CD4-positive, alpha-beta T cell treated with Interleukin-10 for 1 hour (primary cell): ENCODE measurements at regions not wholly inside any gene's neighbourhood (a gene's known extent, or its start where the extent isn't known, plus 50 kb on each side); places are given as distances from the start of the nearest gene placed in this dataset.
"Not testable (repeated sequence)": the region's sequence is repeated elsewhere in the genome, so short reads cannot be mapped to it uniquely, and the experiment has no call there.

Experiments
- DNase-seq: peaks from one replicate; pipeline ENCODE4 v3.0.0-alpha.2; 2020

- DNase-seq = no peak
These were observed 612.3 kb downstream of the KCNH5 start for GRCh38 chr14:62432955-62433354.

- DNase-seq = no peak
These were observed 609.0 kb downstream of the KCNH5 start for GRCh38 chr14:62436261-62436660.

- DNase-seq = no peak
These were observed 606.0 kb downstream of the KCNH5 start for GRCh38 chr14:62439210-62439609.

- DNase-seq = no peak
These were observed 601.5 kb downstream of the KCNH5 start for GRCh38 chr14:62443796-62444195.

GRCh38 chr14:62445570-62445969 is 599.7 kb downstream of the KCNH5 start:
- no peak for DNase-seq

GRCh38 chr14:62451221-62451620 is 594.0 kb downstream of the KCNH5 start:
- DNase-seq = no peak

- no peak for DNase-seq
These were observed 592.0 kb downstream of the KCNH5 start for GRCh38 chr14:62453226-62453625.

GRCh38 chr14:62455446-62455845 is 589.8 kb downstream of the KCNH5 start:
- DNase-seq = no peak

GRCh38 chr14:62462988-62463387 is 582.3 kb downstream of the KCNH5 start:
- DNase-seq = no peak

- no peak for DNase-seq
These were observed 576.3 kb downstream of the KCNH5 start for GRCh38 chr14:62468946-62469345.

- no peak for DNase-seq
These were observed 574.3 kb downstream of the KCNH5 start for GRCh38 chr14:62470935-62471334.

GRCh38 chr14:62491146-62491545 is 554.1 kb downstream of the KCNH5 start:
- DNase-seq = no peak

GRCh38 chr14:62497708-62498107 is 547.5 kb downstream of the KCNH5 start:
- DNase-seq = no peak

- no peak for DNase-seq
These were observed 544.1 kb downstream of the KCNH5 start for GRCh38 chr14:62501021-62501750.

GRCh38 chr14:62505045-62505444 is 540.2 kb downstream of the KCNH5 start:
- no peak for DNase-seq

GRCh38 chr14:62521309-62521708 is 523.9 kb downstream of the KCNH5 start:
- not testable (repeated sequence) for DNase-seq

- DNase-seq = no peak
These were observed 517.0 kb downstream of the KCNH5 start for GRCh38 chr14:62528296-62528695.

GRCh38 chr14:62532181-62532580 is 513.1 kb downstream of the KCNH5 start:
- no peak for DNase-seq

- no peak for DNase-seq
These were observed 498.3 kb downstream of the KCNH5 start for GRCh38 chr14:62546862-62547474.

- no peak for DNase-seq
These were observed 487.8 kb downstream of the KCNH5 start for GRCh38 chr14:62557416-62557815.

GRCh38 chr14:62558451-62558850 is 486.8 kb downstream of the KCNH5 start:
- no peak for DNase-seq

GRCh38 chr14:62585247-62585646 is 460.0 kb downstream of the KCNH5 start:
- DNase-seq = no peak

GRCh38 chr14:62592877-62593276 is 452.4 kb downstream of the KCNH5 start:
- DNase-seq = no peak

- no peak for DNase-seq
These were observed 448.1 kb downstream of the KCNH5 start for GRCh38 chr14:62597143-62597542.
